ENCODE measurements at regions not wholly inside any gene's neighbourhood (a gene's known extent, or its start where the extent isn't known, plus 50 kb on each side); places are given as distances from the start of the nearest gene placed in this dataset.

DNA sequence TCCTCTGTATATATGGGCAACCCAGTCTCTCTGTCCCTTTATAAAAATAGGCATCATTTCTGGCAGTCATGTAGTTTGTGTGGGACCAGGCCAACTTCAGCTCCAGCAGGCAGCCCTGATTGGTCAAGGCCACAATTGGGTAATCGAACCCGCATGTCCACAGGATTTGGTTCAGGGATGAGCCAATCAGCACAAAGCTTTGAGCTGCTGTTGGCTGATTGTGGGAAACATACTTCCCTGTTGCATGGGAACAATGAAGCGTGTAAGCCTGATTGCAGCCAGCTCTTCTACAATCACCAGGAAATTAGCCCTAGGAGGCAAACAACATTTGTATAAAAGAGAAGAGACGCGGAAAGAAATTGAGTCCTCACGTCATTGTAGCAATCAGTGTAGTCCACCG lies 328.6 kb downstream of the PCNX1 start:
- 64 to 67% methylated on average over 7 of the region's 7 CpGs for WGBS, 2 donors
- TF ChIP-seq POLR2AphosphoS5 (IDR thresholded peaks at IDR 0.05) (no peak), POLR2A (IDR thresholded peaks at IDR 0.05) (no peak), EP300 (IDR thresholded peaks at IDR 0.05) (no peak)
- TF ChIP-seq, protein P1, sequence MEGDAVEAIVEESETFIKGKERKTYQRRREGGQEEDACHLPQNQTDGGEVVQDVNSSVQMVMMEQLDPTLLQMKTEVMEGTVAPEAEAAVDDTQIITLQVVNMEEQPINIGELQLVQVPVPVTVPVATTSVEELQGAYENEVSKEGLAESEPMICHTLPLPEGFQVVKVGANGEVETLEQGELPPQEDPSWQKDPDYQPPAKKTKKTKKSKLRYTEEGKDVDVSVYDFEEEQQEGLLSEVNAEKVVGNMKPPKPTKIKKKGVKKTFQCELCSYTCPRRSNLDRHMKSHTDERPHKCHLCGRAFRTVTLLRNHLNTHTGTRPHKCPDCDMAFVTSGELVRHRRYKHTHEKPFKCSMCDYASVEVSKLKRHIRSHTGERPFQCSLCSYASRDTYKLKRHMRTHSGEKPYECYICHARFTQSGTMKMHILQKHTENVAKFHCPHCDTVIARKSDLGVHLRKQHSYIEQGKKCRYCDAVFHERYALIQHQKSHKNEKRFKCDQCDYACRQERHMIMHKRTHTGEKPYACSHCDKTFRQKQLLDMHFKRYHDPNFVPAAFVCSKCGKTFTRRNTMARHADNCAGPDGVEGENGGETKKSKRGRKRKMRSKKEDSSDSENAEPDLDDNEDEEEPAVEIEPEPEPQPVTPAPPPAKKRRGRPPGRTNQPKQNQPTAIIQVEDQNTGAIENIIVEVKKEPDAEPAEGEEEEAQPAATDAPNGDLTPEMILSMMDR (IDR thresholded peaks at IDR 0.05), result no peak
- no peaks in the 10 kb centered on the region for H3K9me3 ChIP-seq
- H3K27ac ChIP-seq, result no peak overlapping the region
- no peaks in the 10 kb centered on the region for H3K36me3 ChIP-seq
- H3K4me1 ChIP-seq, result no peaks in the 10 kb centered on the region
- no peak overlapping the region for H3K4me3 ChIP-seq
- DNase-seq (no peak), ATAC-seq (ENCODE audit: low FRiP score in 2 of 2) (peak in 1 of 2 donors; percentile 54)
- H3K27me3 ChIP-seq, result no peaks in the 10 kb centered on the region

DNA sequence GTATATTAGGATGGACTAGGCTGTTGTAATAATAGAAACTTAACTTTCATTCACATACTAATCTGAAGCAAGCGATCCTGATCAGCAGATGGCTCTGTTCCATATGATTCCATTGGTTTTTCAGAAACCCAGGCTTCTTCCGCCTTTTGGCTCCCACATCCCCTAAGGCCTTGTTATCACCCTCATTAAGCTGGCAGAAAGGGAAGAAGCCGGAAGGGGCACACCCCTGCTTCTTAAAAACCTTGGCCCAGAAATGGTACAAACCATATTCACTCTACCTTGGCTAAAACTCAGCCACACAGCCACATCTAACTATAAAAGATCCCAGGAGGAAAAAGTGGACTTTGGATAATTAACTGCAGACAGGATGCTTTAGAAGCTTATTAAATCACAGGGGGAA lies 329.2 kb downstream of the PCNX1 start:
- no peak overlapping the region for H3K4me3 ChIP-seq
- no peaks in the 10 kb centered on the region for H3K9me3 ChIP-seq
- no peaks in the 10 kb centered on the region for H3K4me1 ChIP-seq
- ATAC-seq (ENCODE audit: low FRiP score in 2 of 2), result no peak
- WGBS, 2 donors, result 74 to 84% methylated on average over 3 of the region's 3 CpGs
- no peak overlapping the region for H3K27ac ChIP-seq
- H3K36me3 ChIP-seq, result no peaks in the 10 kb centered on the region
- H3K27me3 ChIP-seq, result no peaks in the 10 kb centered on the region
- DNase-seq, result no peak
- TF ChIP-seq POLR2AphosphoS5 (IDR thresholded peaks at IDR 0.05) (no peak), EP300 (IDR thresholded peaks at IDR 0.05) (no peak)
- TF ChIP-seq, protein P1 (IDR thresholded peaks at IDR 0.05), result no peak

DNA sequence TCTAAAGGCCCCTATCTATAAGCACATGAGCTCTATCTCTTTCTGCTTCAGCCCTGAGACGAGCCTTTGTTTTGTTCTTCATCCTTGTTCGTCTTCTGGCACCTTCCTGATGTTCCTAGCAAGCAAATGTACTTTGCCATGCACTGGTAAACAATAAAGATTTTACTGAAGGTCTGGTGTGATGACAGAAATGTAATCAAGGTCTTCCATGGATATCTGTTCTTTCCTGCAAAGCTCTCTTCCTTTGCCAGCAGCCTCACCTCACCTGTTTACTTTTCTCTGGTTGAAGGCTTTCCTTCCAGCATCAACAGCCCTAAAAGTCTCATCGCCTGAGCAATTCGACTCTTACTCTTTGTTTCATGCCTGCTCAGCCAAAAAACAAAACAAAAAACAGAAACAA lies 330.3 kb downstream of the PCNX1 start:
- DNase-seq (no peak), ATAC-seq (ENCODE audit: low FRiP score in 2 of 2) (no peak)
- H3K27me3 ChIP-seq, result no peaks in the 10 kb centered on the region
- no peaks in the 10 kb centered on the region for H3K4me1 ChIP-seq
- no peaks in the 10 kb centered on the region for H3K36me3 ChIP-seq
- no peak overlapping the region for H3K4me3 ChIP-seq
- no peak overlapping the region for H3K27ac ChIP-seq
- TF ChIP-seq POLR2A (IDR thresholded peaks at IDR 0.05), result no peak
- TF ChIP-seq POLR2AphosphoS5 (IDR thresholded peaks at IDR 0.05), result no peak
- no peak for TF ChIP-seq EP300 (IDR thresholded peaks at IDR 0.05)
- TF ChIP-seq, protein P1 (IDR thresholded peaks at IDR 0.05), result no peak
- 82 to 85% methylated on average over 4 of the region's 4 CpGs for WGBS, 2 donors
- no peaks in the 10 kb centered on the region for H3K9me3 ChIP-seq

DNA sequence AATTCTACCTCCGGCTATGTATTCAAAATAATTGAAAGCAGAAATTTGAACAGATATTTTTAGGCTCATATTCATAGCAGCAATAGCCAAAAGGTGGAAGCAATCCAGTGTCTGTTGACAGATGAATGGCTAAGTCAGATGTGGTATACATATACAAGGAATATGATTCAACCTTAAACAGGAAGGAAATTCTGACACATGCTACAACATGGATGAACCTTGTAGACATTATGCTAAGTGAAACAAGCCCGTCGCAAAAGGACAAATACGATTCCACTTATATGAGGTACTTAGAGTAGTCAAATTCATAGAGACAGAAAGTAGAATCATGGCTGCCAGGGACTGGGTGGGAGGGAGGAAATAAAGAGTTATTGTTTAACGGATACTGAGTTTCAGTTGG lies 331.6 kb downstream of the PCNX1 start:
- Histone ChIP-seq H3K36me3 (no peaks in the 10 kb centered on the region), H3K4me1 (no peaks in the 10 kb centered on the region), H3K27ac (no peak overlapping the region), H3K27me3 (no peaks in the 10 kb centered on the region), H3K4me3 (no peak overlapping the region), H3K9me3 (no peaks in the 10 kb centered on the region)
- TF ChIP-seq, protein P1 (IDR thresholded peaks at IDR 0.05), result no peak
- TF ChIP-seq EP300 (IDR thresholded peaks at IDR 0.05), result no peak
- TF ChIP-seq POLR2A (IDR thresholded peaks at IDR 0.05), result no peak
- no peak for TF ChIP-seq POLR2AphosphoS5 (IDR thresholded peaks at IDR 0.05)
- 75 to 80% methylated on average over 5 of the region's 5 CpGs for WGBS, 2 donors
- DNase-seq (no peak), ATAC-seq (ENCODE audit: low FRiP score in 2 of 2) (no peak)

DNA sequence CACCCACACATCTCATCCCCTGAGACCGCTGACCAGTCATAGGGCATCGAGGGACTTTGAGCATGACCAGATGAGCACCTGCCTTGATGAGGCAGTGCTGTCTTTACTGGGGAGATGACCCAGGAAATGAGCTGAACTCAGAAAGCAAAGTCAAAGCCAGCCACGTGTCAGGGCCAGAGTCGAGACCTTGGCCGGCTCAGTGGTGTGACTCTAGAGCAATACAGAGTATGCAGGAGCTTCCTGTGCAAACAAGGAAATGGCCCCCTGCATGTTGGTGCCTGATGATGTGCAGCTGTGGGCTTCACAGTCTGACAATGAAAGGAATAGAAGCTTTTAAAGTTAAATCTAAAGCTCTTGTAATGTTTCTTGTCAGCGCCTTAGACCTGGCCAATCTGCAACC lies 332.9 kb downstream of the PCNX1 start:
- H3K36me3 ChIP-seq, result no peaks in the 10 kb centered on the region
- TF ChIP-seq POLR2A (IDR thresholded peaks at IDR 0.05) (no peak), EP300 (IDR thresholded peaks at IDR 0.05) (no peak), POLR2AphosphoS5 (IDR thresholded peaks at IDR 0.05) (no peak)
- TF ChIP-seq, protein P1 (IDR thresholded peaks at IDR 0.05), result no peak
- no peaks in the 10 kb centered on the region for H3K27me3 ChIP-seq
- no peak for DNase-seq
- no peak for ATAC-seq (ENCODE audit: low FRiP score in 2 of 2)
- H3K9me3 ChIP-seq, result no peaks in the 10 kb centered on the region
- H3K27ac ChIP-seq, result no peak overlapping the region
- 71 to 79% methylated on average over 5 to 6 of the region's 6 CpGs for WGBS, 2 donors
- H3K4me3 ChIP-seq, result no peak overlapping the region
- no peaks in the 10 kb centered on the region for H3K4me1 ChIP-seq
